PC-9 (cell line): ENCODE measurements at regions not wholly inside any gene's neighbourhood (a gene's known extent, or its start where the extent isn't known, plus 50 kb on each side); places are given as distances from the start of the nearest gene placed in this dataset.

Experiments
- EZH2 ChIP-seq: fragments of 200-600 bp; sonication (generic); IDR thresholded peaks from 2 replicates; pipeline ENCODE4 v1.8.0; 2017; ENCODE audit warnings: antibody characterized with exemption, low read depth
- TF ChIP-seq, protein P1 (sequence below): fragments of 200-600 bp; sonication (generic); conservative IDR thresholded peaks from 2 replicates; pipeline ENCODE4 v1.6.1; 2017; ENCODE audit warnings: mixed run types, antibody characterized with exemption, mild to moderate bottlenecking, moderate library complexity

GRCh38 chr4:177119021-177119471 lies 190.6 kb upstream of the NEIL3 start:
- TF ChIP-seq, protein P1, sequence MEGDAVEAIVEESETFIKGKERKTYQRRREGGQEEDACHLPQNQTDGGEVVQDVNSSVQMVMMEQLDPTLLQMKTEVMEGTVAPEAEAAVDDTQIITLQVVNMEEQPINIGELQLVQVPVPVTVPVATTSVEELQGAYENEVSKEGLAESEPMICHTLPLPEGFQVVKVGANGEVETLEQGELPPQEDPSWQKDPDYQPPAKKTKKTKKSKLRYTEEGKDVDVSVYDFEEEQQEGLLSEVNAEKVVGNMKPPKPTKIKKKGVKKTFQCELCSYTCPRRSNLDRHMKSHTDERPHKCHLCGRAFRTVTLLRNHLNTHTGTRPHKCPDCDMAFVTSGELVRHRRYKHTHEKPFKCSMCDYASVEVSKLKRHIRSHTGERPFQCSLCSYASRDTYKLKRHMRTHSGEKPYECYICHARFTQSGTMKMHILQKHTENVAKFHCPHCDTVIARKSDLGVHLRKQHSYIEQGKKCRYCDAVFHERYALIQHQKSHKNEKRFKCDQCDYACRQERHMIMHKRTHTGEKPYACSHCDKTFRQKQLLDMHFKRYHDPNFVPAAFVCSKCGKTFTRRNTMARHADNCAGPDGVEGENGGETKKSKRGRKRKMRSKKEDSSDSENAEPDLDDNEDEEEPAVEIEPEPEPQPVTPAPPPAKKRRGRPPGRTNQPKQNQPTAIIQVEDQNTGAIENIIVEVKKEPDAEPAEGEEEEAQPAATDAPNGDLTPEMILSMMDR: no peak
- TF ChIP-seq EZH2: no peak
